ENCODE measurements at regions not wholly inside any gene's neighbourhood (a gene's known extent, or its start where the extent isn't known, plus 50 kb on each side); places are given as distances from the start of the nearest gene placed in this dataset.

DNA sequence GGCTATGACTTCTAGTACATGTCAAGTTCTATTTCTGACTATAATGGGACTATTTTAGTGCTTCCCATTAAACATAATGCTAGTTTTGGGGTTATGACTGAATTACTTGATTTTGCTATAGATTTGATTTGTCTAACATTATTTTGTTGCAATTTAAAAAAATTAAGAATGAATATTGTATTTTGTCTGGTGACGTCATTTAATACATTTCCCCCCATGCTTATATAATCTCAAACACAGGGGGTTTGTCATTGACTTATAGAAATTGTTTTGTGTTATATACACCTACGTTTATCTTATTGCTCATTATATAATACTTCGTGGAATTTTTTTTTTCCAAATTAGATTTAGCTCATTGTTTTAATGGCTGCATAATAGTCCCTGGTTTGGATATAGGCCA is 270.3 kb upstream of the VLDLR start:
- Histone ChIP-seq H3K9me3 (replicated peaks; ENCODE audit: control insufficient read depth, insufficient read depth, low read length) (no peaks in the 10 kb centered on the region), H3K9me1 (replicated peaks; ENCODE audit: control insufficient read depth, extremely low read depth, insufficient read depth, low read length) (no peaks in the 10 kb centered on the region), H2AFZ (ENCODE audit: low read depth, low read length) (no peak overlapping the region), H3K36me3 (ENCODE audit: control insufficient read depth in 2 of 2, extremely low read depth in 1 of 2, insufficient read depth in 2 of 2, low read length in 2 of 2) (no peaks in the 10 kb centered on the region), H3K27ac (ENCODE audit: insufficient read depth, low read depth, low read length) (no peak overlapping the region), H3K9ac (replicated peaks; ENCODE audit: extremely low read depth, insufficient read depth, low read length) (no peak overlapping the region), H3K4me2 (ENCODE audit: insufficient read depth, low read length) (no peak overlapping the region), H3K79me2 (ENCODE audit: control insufficient read depth, insufficient read depth, low read length) (no peaks in the 10 kb centered on the region), H4K20me1 (replicated peaks; ENCODE audit: control insufficient read depth, extremely low read depth, insufficient read depth, low read length) (no peaks in the 10 kb centered on the region), H3K4me1 (ENCODE audit: control insufficient read depth, extremely low read depth, insufficient read depth, low read length) (no peaks in the 10 kb centered on the region), H3K4me3 (replicated peaks in 1 of 3; ENCODE audit: insufficient read depth in 1 of 3, low read depth in 1 of 3, low read length in 3 of 3) (no peak overlapping the region), H3K27me3 (ENCODE audit: control insufficient read depth in 2 of 2, insufficient read depth in 2 of 2, low read length in 2 of 2) (no peaks in the 10 kb centered on the region)
- CTCF ChIA-PET, result interaction anchor here (1.0 kb wide), 1 partner anchor 15 kb away, joined by 3 read pairs; no protein-coding TSS in a partner anchor
- no TSS peak for BruUV-seq (replicated peaks)
- FAIRE-seq (no peak), DNase-seq (ENCODE audit: low read depth, low spot score) (no peak)
- POLR2A ChIA-PET, result no interaction called here
- dilution Hi-C loops (cut with MboI; ENCODE audit: extremely low pct_ligation_motif_present, low sequenced_read_pairs), result no loop called here
- intact Hi-C loops (cut with micrococcal nuclease), result no loop called here
- no peak for TF ChIP-seq EZH2 (IDR thresholded peaks at IDR 0.05; ENCODE audit: borderline replicate concordance, low read depth, low read length, severe bottlenecking)

- TF ChIP-seq GATA2 (IDR thresholded peaks at IDR 0.05; ENCODE audit: insufficient read depth, insufficient read length, low read depth, low read length), result no peak
- TF ChIP-seq, protein P1, sequence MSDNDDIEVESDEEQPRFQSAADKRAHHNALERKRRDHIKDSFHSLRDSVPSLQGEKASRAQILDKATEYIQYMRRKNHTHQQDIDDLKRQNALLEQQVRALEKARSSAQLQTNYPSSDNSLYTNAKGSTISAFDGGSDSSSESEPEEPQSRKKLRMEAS (IDR thresholded peaks at IDR 0.05; ENCODE audit: insufficient read depth, insufficient read length), result no peak
- TF ChIP-seq, protein P2, sequence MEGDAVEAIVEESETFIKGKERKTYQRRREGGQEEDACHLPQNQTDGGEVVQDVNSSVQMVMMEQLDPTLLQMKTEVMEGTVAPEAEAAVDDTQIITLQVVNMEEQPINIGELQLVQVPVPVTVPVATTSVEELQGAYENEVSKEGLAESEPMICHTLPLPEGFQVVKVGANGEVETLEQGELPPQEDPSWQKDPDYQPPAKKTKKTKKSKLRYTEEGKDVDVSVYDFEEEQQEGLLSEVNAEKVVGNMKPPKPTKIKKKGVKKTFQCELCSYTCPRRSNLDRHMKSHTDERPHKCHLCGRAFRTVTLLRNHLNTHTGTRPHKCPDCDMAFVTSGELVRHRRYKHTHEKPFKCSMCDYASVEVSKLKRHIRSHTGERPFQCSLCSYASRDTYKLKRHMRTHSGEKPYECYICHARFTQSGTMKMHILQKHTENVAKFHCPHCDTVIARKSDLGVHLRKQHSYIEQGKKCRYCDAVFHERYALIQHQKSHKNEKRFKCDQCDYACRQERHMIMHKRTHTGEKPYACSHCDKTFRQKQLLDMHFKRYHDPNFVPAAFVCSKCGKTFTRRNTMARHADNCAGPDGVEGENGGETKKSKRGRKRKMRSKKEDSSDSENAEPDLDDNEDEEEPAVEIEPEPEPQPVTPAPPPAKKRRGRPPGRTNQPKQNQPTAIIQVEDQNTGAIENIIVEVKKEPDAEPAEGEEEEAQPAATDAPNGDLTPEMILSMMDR (IDR thresholded peaks at IDR 0.05; ENCODE audit: extremely low read depth in 1 of 2, insufficient read depth in 1 of 2, low read depth in 1 of 2, low read length in 2 of 2), result no peak
- TF ChIP-seq FOS (IDR thresholded peaks at IDR 0.05; ENCODE audit: borderline replicate concordance, insufficient read depth, low read length), result no peak
- TF ChIP-seq JUN (IDR thresholded peaks at IDR 0.05; ENCODE audit: borderline replicate concordance, insufficient read depth, insufficient read length, low read depth), result no peak
- TF ChIP-seq MYC (IDR thresholded peaks at IDR 0.05; ENCODE audit: low read depth, low read length), result no peak
- no peak for TF ChIP-seq POLR2A (IDR thresholded peaks at IDR 0.05; ENCODE audit: low read depth, low read length)
- no peak for TF ChIP-seq POLR2AphosphoS5 (IDR thresholded peaks at IDR 0.05; ENCODE audit: insufficient read depth, low read depth, low read length)
- TF ChIP-seq EZH2 (IDR thresholded peaks at IDR 0.05; ENCODE audit: borderline replicate concordance, low read depth, low read length, severe bottlenecking), result no peak
- no TSS peak for BruUV-seq (replicated peaks)
- Histone ChIP-seq H3K27ac (ENCODE audit: insufficient read depth, low read depth, low read length) (no peak overlapping the region), H4K20me1 (replicated peaks; ENCODE audit: control insufficient read depth, extremely low read depth, insufficient read depth, low read length) (no peaks in the 10 kb centered on the region), H3K4me1 (ENCODE audit: control insufficient read depth, extremely low read depth, insufficient read depth, low read length) (no peaks in the 10 kb centered on the region), H2AFZ (ENCODE audit: low read depth, low read length) (no peak overlapping the region), H3K27me3 (ENCODE audit: control insufficient read depth in 2 of 2, insufficient read depth in 2 of 2, low read length in 2 of 2) (no peaks in the 10 kb centered on the region), H3K9me3 (replicated peaks; ENCODE audit: control insufficient read depth, insufficient read depth, low read length) (no peaks in the 10 kb centered on the region), H3K4me2 (ENCODE audit: insufficient read depth, low read length) (no peak overlapping the region), H3K9ac (replicated peaks; ENCODE audit: extremely low read depth, insufficient read depth, low read length) (no peak overlapping the region), H3K36me3 (ENCODE audit: control insufficient read depth in 2 of 2, extremely low read depth in 1 of 2, insufficient read depth in 2 of 2, low read length in 2 of 2) (no peaks in the 10 kb centered on the region), H3K9me1 (replicated peaks; ENCODE audit: control insufficient read depth, extremely low read depth, insufficient read depth, low read length) (no peaks in the 10 kb centered on the region), H3K4me3 (replicated peaks in 1 of 3; ENCODE audit: insufficient read depth in 1 of 3, low read depth in 1 of 3, low read length in 3 of 3) (no peak overlapping the region), H3K79me2 (ENCODE audit: control insufficient read depth, insufficient read depth, low read length) (no peaks in the 10 kb centered on the region)
- FAIRE-seq (no peak), DNase-seq (ENCODE audit: low read depth, low spot score) (no peak)
- dilution Hi-C loops (cut with MboI; ENCODE audit: extremely low pct_ligation_motif_present, low sequenced_read_pairs), result no loop called here
- CTCF ChIA-PET, result interaction anchor here (0.9 kb wide), 1 partner anchor 9 kb away, joined by 3 read pairs; no protein-coding TSS in a partner anchor
- POLR2A ChIA-PET, result no interaction called here
- intact Hi-C loops (cut with micrococcal nuclease), result no loop called here
These were observed 267.4 kb upstream of the VLDLR start for GRCh38 chr9:2354216-2354615.
